GM12872 (cell line): ENCODE measurements at regions not wholly inside any gene's neighbourhood (a gene's known extent, or its start where the extent isn't known, plus 50 kb on each side); places are given as distances from the start of the nearest gene placed in this dataset.

Source experiments
- CTCF ChIP-seq: IDR thresholded peaks from 3 replicates; pipeline ENCODE4 v1.5.1; 2011; ENCODE audit warnings: low read depth, mild to moderate bottlenecking, low read length, moderate library complexity; ENCODE audit not compliant: insufficient read depth

GRCh38 chr13:71149498-71150363, 717.3 kb downstream of the DACH1 start:
- TF ChIP-seq CTCF: no peak

GRCh38 chr13:71149046-71149445, 718.0 kb downstream of the DACH1 start:
- TF ChIP-seq CTCF: no peak

- no peak for TF ChIP-seq CTCF
These were observed 718.6 kb downstream of the DACH1 start for GRCh38 chr13:71148396-71148795.

- TF ChIP-seq CTCF: no peak
These were observed 722.1 kb downstream of the DACH1 start for GRCh38 chr13:71144883-71145282.

GRCh38 chr13:71137101-71137500, 729.9 kb downstream of the DACH1 start:
- TF ChIP-seq CTCF: no peak

- TF ChIP-seq CTCF: no peak
These were observed 742.8 kb downstream of the DACH1 start for GRCh38 chr13:71124230-71124629.

GRCh38 chr13:71118779-71119364, 748.1 kb downstream of the DACH1 start:
- TF ChIP-seq CTCF: no peak
